GM12892 (cell line): ENCODE measurements at regions not wholly inside any gene's neighbourhood (a gene's known extent, or its start where the extent isn't known, plus 50 kb on each side); places are given as distances from the start of the nearest gene placed in this dataset.

Experiments used
- POLR2A ChIP-seq: IDR thresholded peaks from 2 replicates; pipeline ENCODE4 v1.6.1; 2011; ENCODE audit warnings: low read depth, low read length, control low read depth
- TAF1 ChIP-seq: IDR thresholded peaks from 2 replicates; pipeline ENCODE4 v1.6.1; 2011; ENCODE audit warnings: low read depth, mild to moderate bottlenecking, control low read depth, low read length, borderline replicate concordance

DNA sequence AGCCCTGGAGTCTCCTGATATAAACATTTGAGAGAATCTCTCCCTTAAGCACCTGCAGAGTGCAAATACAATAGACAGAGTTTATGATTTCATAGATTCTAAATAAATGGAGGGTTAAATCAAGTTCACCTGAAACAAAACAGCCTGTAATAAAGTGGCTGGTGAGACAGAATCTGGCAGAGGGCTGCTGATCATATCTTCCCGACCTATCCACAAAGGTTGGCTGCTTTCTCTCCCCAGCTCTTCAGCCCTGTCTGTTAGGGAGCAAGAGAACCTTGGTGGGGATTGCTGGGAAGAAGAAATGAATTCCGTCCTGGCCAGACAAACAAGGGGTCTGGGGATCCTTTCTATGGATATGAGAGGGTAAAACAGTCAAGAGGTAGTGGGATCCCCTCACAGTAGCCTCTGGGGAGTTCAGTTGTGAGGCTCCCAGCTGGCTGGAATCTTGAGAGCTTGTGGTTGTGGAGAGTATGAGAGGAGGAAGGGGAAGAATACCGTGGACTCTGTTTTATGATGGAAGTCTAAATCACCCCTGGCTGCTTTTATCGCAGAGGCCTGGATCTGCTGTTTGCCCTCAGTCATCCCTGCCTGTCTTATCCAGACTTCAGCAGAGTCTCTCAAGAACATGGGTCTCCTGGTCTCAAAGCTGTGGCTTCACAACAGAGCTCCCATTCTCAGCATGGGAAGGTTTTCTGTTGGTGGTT, 451.3 kb downstream of the NTRK3 start:
- no peak for TF ChIP-seq TAF1
- TF ChIP-seq POLR2A: no peak
